ENCODE measurements at regions not wholly inside any gene's neighbourhood (a gene's known extent, or its start where the extent isn't known, plus 50 kb on each side); places are given as distances from the start of the nearest gene placed in this dataset.

GRCh38 chr18:4808891-4809290 lies 353.8 kb upstream of the DLGAP1 start:
- Histone ChIP-seq H3K4me3 (no peak overlapping the region), H3K36me3 (no peaks in the 10 kb centered on the region), H3K4me1 (no peaks in the 10 kb centered on the region), H3K27ac (no peak overlapping the region), H3K27me3 (no peaks in the 10 kb centered on the region), H3K9me3 (no peaks in the 10 kb centered on the region)
- 100% methylated on average over 3 of the region's 3 CpGs for WGBS
- DNase-seq (ENCODE audit: low spot score in 2 of 2) = no peak
- no peak for TF ChIP-seq POLR2AphosphoS5 (IDR thresholded peaks at IDR 0.05)
- TF ChIP-seq POLR2A (IDR thresholded peaks at IDR 0.05) = no peak
- no peak for TF ChIP-seq EP300 (IDR thresholded peaks at IDR 0.05)
- no peak for TF ChIP-seq CTCF (IDR thresholded peaks at IDR 0.05)

- WGBS = 77% methylated on average over 18 of the region's 18 CpGs
- Histone ChIP-seq H3K4me1 (no peaks in the 10 kb centered on the region), H3K9me3 (no peaks in the 10 kb centered on the region), H3K4me3 (no peak overlapping the region), H3K27ac (no peak overlapping the region), H3K36me3 (no peaks in the 10 kb centered on the region), H3K27me3 (no peaks in the 10 kb centered on the region)
- no peak for DNase-seq (ENCODE audit: low spot score in 2 of 2)
- TF ChIP-seq POLR2A (IDR thresholded peaks at IDR 0.05) = no peak
- no peak for TF ChIP-seq EP300 (IDR thresholded peaks at IDR 0.05)
- no peak for TF ChIP-seq POLR2AphosphoS5 (IDR thresholded peaks at IDR 0.05)
- TF ChIP-seq CTCF (IDR thresholded peaks at IDR 0.05) = no peak
These were observed 352.6 kb upstream of the DLGAP1 start for GRCh38 chr18:4807604-4808293.

GRCh38 chr18:4806331-4806730 lies 351.2 kb upstream of the DLGAP1 start:
- 84% methylated on average over 1 of the region's 1 CpG for WGBS
- TF ChIP-seq CTCF (IDR thresholded peaks at IDR 0.05) = no peak
- no peak for TF ChIP-seq EP300 (IDR thresholded peaks at IDR 0.05)
- TF ChIP-seq POLR2AphosphoS5 (IDR thresholded peaks at IDR 0.05) = no peak
- no peak for TF ChIP-seq POLR2A (IDR thresholded peaks at IDR 0.05)

GRCh38 chr18:4802296-4802695 lies 347.2 kb upstream of the DLGAP1 start:
- H3K27me3 ChIP-seq = no peaks in the 10 kb centered on the region
- no peaks in the 10 kb centered on the region for H3K36me3 ChIP-seq
- no peak overlapping the region for H3K4me3 ChIP-seq
- no peaks in the 10 kb centered on the region for H3K4me1 ChIP-seq
- TF ChIP-seq CTCF (IDR thresholded peaks at IDR 0.05) = no peak
- TF ChIP-seq EP300 (IDR thresholded peaks at IDR 0.05) = no peak
- no peak for TF ChIP-seq POLR2A (IDR thresholded peaks at IDR 0.05)
- no peak for TF ChIP-seq POLR2AphosphoS5 (IDR thresholded peaks at IDR 0.05)
- no peak overlapping the region for H3K27ac ChIP-seq
- DNase-seq (ENCODE audit: low spot score in 2 of 2) = no peak
- peaks cover 7% of the 10 kb centered on the region for H3K9me3 ChIP-seq
- 60% methylated on average over 2 of the region's 2 CpGs for WGBS

More at GRCh38 chr18:4806331-4806730, 351.2 kb upstream of the DLGAP1 start:
- Histone ChIP-seq H3K9me3 (no peaks in the 10 kb centered on the region), H3K4me1 (no peaks in the 10 kb centered on the region), H3K36me3 (no peaks in the 10 kb centered on the region), H3K4me3 (no peak overlapping the region), H3K27ac (no peak overlapping the region), H3K27me3 (no peaks in the 10 kb centered on the region)
- no peak for DNase-seq (ENCODE audit: low spot score in 2 of 2)

- H3K27ac ChIP-seq = no peak overlapping the region
- H3K4me1 ChIP-seq = no peaks in the 10 kb centered on the region
- no peaks in the 10 kb centered on the region for H3K27me3 ChIP-seq
- TF ChIP-seq POLR2AphosphoS5 (IDR thresholded peaks at IDR 0.05) (no peak), POLR2A (IDR thresholded peaks at IDR 0.05) (no peak), CTCF (IDR thresholded peaks at IDR 0.05) (no peak), EP300 (IDR thresholded peaks at IDR 0.05) (no peak)
- no peak for DNase-seq (ENCODE audit: low spot score in 2 of 2)
- peaks cover 7% of the 10 kb centered on the region for H3K9me3 ChIP-seq
- no peaks in the 10 kb centered on the region for H3K36me3 ChIP-seq
- 88% methylated on average over 2 of the region's 2 CpGs for WGBS
- H3K4me3 ChIP-seq = no peak overlapping the region
These were observed 346.0 kb upstream of the DLGAP1 start for GRCh38 chr18:4801151-4801550.

Measured in suprapubic skin (tissue), 4 donors.